Activated T-cell treated with anti-CD3 and anti-CD28 coated beads for 1 hour (primary cell): ENCODE measurements at regions not wholly inside any gene's neighbourhood (a gene's known extent, or its start where the extent isn't known, plus 50 kb on each side); places are given as distances from the start of the nearest gene placed in this dataset.

Source experiments
- DNase-seq: peaks from one replicate; pipeline ENCODE4 v3.0.0-alpha.2; 2020; ENCODE audit warnings: low read depth

- DNase-seq, result no peak
Measured at GRCh38 chr9:7983490-7983889, 183.9 kb upstream of the DMAC1 start.

GRCh38 chr9:7982907-7983306, 183.3 kb upstream of the DMAC1 start:
- DNase-seq, result no peak

GRCh38 chr9:7980691-7981289, 181.2 kb upstream of the DMAC1 start:
- no peak for DNase-seq

GRCh38 chr9:7980041-7980440, 180.5 kb upstream of the DMAC1 start:
- no peak for DNase-seq

GRCh38 chr9:7979611-7980010, 180.0 kb upstream of the DMAC1 start:
- no peak for DNase-seq

- no peak for DNase-seq
Measured at GRCh38 chr9:7977586-7977985, 178.0 kb upstream of the DMAC1 start.

- DNase-seq, result no peak
Measured at GRCh38 chr9:7976856-7977255, 177.3 kb upstream of the DMAC1 start.

- DNase-seq, result peak; percentile 8
Measured at GRCh38 chr9:7976167-7976755, 176.7 kb upstream of the DMAC1 start.

- no peak for DNase-seq
Measured at GRCh38 chr9:7975336-7975735, 175.8 kb upstream of the DMAC1 start.

GRCh38 chr9:7974335-7974960, 174.9 kb upstream of the DMAC1 start:
- no peak for DNase-seq

- no peak for DNase-seq
Measured at GRCh38 chr9:7973123-7973522, 173.5 kb upstream of the DMAC1 start.

GRCh38 chr9:7970681-7971330, 171.2 kb upstream of the DMAC1 start:
- DNase-seq, result no peak

GRCh38 chr9:7968687-7969086, 169.1 kb upstream of the DMAC1 start:
- DNase-seq, result no peak

GRCh38 chr9:7967851-7968250, 168.3 kb upstream of the DMAC1 start:
- DNase-seq, result no peak

GRCh38 chr9:7967093-7967827, 167.7 kb upstream of the DMAC1 start:
- no peak for DNase-seq

- DNase-seq, result no peak
Measured at GRCh38 chr9:7965063-7965462, 165.5 kb upstream of the DMAC1 start.

- DNase-seq, result no peak
Measured at GRCh38 chr9:7963026-7963425, 163.4 kb upstream of the DMAC1 start.

GRCh38 chr9:7961076-7961475, 161.5 kb upstream of the DMAC1 start:
- no peak for DNase-seq

- no peak for DNase-seq
Measured at GRCh38 chr9:7960320-7961050, 160.9 kb upstream of the DMAC1 start.

GRCh38 chr9:7957803-7958202, 158.2 kb upstream of the DMAC1 start:
- no peak for DNase-seq

- no peak for DNase-seq
Measured at GRCh38 chr9:7947577-7947976, 148.0 kb upstream of the DMAC1 start.

GRCh38 chr9:7946458-7946857, 146.9 kb upstream of the DMAC1 start:
- no peak for DNase-seq
